ENCODE measurements at regions not wholly inside any gene's neighbourhood (a gene's known extent, or its start where the extent isn't known, plus 50 kb on each side); places are given as distances from the start of the nearest gene placed in this dataset.

GRCh38 chr5:68734781-68735180, 359.0 kb upstream of the SLC30A5 start:
- TF ChIP-seq CTCF (conservative IDR thresholded peaks at IDR 0.05) = no peak
- no peak overlapping the region for H3K27ac ChIP-seq

- no peak overlapping the region for H3K27ac ChIP-seq
- TF ChIP-seq CTCF (conservative IDR thresholded peaks at IDR 0.05) = no peak
Measured at GRCh38 chr5:68738236-68738635, 355.6 kb upstream of the SLC30A5 start.

DNA sequence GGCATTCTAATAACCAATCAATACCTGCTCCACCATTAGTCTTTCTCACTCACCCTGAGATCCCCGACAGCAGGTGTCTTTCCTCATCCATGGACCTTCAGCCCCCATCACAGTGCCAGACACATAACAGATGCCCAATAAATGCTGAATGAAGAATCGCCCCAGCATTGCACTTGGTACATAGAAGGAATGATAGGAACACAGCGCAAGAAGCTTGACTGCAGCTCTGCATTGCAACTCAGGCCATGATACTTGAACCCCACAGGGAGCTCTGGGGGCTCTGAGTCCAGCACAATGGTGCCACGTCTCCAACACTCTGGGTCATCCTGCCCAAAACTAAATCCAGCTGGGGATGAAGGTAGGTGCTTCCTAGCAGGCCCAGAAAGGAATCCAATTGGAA, 355.0 kb upstream of the SLC30A5 start:
- no peak for TF ChIP-seq CTCF (conservative IDR thresholded peaks at IDR 0.05)
- H3K27ac ChIP-seq = no peak overlapping the region

DNA sequence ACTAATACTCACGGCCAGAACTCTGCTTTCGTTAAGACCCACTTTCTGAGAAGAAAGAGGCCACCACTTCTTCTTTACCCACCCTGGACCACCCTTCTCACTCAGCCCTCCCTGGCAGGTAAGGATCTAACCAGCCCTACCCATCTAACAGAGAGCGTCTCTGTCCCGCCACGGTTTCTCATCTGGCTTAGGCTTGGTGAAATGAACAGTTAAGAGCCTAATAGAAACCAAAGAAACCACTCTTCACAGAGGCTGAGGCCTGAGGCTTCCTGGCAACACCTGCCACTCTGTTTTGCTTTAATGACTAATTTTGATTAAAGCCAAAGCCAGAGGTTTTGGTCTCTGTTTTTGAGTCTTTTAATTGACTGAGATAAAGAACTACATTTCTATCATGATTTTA, 354.1 kb upstream of the SLC30A5 start:
- no peak for TF ChIP-seq CTCF (conservative IDR thresholded peaks at IDR 0.05)
- no peak overlapping the region for H3K27ac ChIP-seq

DNA sequence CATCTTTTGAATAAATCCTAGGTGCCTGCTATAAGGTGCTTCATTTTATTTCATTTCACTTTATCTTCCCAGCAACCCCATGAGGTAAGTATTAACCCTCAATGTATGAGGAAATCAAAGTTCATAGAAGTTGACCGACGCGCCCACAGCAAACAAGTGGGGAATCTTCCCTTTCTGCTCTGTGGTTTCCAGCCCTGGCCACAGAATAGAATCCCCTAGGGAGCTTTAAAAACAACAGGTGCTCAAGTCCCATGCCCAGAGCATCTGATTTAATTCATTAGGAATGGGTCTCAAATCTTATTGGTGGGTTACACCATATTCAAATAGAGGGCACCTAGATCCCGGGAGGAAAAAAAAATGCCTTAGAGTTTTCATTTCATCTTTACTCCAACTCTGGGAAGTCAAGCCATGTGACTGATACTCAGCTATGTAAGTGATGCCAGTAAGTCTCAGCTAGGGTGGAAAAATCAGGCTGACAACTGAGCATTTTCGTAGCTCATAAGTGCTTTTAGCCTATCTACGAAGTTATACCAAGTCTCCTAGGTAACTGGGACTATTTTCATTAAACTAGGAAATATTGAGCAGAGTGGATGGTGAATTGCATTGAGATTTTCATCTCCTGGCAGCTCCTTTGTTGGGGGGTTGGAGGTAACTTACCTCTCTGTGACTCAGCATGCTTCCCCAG, 353.4 kb upstream of the SLC30A5 start:
- no peak overlapping the region for H3K27ac ChIP-seq
- no peak for TF ChIP-seq CTCF (conservative IDR thresholded peaks at IDR 0.05)

- H3K27ac ChIP-seq = no peak overlapping the region
- no peak for TF ChIP-seq CTCF (conservative IDR thresholded peaks at IDR 0.05)
Measured at GRCh38 chr5:68744206-68744605, 349.6 kb upstream of the SLC30A5 start.

DNA sequence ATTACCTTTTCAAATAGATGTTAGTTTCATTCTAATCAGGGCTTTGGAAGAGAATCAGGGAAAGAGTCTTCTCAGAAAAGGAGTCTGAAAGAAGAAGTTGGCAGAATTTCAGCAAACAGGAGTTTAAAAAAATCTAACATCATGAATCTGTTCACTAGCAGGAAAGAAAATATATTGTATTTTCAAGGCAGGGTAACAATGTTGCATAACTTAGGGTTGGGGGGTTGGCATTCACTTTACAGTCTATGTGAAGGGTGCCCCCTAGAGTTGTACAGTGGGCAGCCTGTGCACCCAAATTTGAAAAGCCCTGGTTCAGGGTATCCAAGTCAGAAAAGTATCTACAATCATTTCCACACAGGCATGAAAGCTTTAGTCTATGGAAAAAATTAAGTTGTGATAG, 348.4 kb upstream of the SLC30A5 start:
- no peak; the same call in 1 of the 2 replicates for TF ChIP-seq CTCF (conservative IDR thresholded peaks at IDR 0.05)
- peak overlapping the region; percentile 95 for H3K27ac ChIP-seq
